ENCODE measurements at regions not wholly inside any gene's neighbourhood (a gene's known extent, or its start where the extent isn't known, plus 50 kb on each side); places are given as distances from the start of the nearest gene placed in this dataset.
"Not testable (repeated sequence)": the region's sequence is repeated elsewhere in the genome, so short reads cannot be mapped to it uniquely, and the experiment has no call there.

DNA sequence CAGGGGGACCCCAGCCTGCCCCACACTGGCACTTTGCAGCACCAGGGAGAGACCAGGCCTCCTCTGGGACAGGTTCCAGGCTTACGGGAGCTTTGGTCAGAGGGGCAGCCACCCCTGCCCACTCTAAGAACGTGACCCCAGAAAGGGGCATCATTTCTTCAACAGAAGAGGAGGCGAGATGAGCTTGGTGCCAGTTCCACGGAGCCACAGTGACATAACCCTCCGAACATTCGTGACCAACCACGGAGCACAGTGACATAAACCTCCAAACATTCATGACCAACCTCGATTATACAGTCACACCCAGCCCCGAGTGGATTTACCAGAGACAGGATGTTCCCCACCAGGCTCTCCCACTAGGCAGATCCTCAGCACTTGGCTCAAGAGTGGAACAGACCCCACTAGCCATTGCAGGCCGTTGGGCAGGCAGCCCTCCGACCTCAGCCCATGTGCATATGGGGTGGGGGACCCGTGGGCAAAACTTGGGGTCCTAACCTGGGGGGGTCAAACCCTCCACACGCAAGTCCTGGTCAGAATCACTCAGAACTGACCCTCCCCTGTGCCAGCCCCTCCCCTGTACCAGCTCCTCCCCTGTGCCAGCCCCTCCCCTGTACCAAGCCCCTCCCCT, 112.9 kb downstream of the METRNL start:
- no peak for DNase-seq

DNA sequence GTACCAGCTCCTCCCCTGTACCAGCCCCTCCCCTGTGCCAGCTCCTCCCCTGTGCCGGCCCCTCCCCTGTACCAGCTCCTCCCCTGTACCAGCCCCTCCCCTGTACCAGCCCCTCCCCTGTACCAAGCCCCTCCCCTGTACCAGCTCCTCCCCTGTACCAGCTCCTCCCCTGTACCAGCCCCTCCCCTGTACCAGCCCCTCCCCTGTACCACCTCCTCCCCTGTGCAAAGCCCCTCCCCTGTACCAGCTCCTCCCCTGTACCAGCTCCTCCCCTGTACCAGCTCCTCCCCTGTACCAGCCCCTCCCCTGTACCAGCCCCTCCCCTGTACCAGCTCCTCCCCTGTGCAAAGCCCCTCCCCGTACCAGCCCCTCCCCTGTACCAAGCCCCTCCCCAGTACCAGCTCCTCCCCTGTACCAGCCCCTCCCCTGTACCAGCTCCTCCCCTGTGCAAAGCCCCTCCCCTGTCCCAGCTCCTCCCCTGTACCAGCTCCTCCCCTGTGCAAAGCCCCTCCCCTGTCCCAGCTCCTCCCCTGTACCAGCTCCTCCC, 113.5 kb downstream of the METRNL start:
- not testable (repeated sequence) for DNase-seq

DNA sequence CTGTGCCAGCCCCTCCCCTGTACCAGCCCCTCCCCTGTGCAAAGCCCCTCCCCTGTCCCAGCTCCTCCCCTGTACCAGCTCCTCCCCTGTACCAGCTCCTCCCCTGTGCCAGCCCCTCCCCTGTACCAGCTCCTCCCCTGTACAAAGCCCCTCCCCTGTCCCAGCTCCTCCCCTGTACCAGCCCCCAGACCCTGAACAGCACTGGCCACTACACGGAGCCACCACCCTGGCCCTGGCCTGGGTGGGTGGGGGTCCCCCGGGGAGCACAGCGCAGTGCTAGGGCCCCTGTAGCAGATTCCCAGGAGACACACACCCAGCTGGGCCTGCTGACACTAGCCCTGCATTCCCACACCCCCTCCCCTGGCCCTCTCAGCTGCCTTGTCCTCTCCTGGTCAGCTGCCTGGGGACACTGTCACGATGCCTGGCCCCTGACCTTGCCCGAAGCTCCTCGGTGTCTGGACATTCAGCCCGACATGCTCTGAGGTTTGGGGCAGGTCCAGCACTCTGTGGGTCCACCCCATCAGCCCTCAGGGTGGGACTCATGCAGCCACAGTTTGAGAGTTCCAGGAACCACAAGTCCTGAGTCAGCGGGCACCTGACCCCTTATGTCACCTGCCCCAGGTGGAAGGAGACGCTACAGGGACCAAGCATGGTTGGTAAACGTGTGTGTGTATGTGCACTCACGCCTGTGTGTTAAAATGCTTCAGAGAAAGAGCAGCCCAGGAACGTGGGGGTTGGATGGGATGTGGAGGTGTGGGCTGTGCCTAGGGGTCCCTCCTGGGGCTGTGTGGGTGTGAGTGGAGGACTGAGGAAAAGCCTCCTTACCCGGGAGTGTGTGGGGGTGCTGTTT, 114.2 kb downstream of the METRNL start:
- no peak for DNase-seq

DNA sequence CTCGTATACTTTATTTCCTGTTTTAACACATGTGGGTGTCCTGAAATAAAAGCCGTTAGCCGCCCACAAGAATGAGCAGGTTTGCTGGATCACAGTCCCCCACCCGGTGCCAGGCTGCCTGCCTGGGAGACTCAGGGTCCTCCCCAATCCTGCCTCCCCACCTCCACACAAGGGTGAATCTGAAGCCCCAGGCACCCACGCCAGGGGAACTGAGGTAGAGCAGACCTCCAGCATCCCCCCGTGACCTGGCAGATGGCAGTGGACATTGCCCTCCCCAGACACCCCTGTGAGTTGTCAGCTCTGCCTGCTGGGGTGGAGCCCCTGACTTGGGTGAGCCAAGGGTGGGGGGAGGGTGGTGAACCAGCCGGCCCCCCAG, 114.8 kb downstream of the METRNL start:
- DNase-seq = no peak

DNA sequence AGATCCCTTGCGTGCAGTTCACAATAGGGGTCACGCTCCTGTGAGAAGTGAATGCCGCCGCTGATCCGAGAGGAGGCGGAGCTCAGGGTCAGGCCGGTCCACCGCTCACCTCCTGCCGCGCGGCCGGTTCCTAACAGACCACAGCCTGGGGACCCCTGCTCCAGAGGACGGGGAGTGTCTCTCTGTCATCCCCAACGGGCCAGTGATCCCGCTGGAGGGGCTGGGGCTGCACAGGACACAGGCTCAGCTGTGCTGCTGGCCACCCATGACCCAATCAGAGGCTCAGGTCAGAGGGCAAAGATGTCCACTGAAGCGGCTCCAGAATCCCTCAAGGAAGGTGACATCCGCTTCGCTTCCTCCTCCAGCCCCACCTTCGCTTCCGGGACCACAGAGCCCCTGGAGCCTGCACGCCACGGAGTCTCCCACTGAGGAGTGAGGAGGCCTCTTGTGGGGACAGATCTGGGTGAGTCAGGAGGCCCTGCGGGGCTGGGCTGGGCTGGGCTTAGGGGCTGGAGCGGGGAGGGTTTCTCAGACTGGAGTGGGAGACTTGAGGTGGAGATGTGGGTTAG, 115.4 kb downstream of the METRNL start:
- DNase-seq = no peak

GRCh38 chr17:83195330-83196023, 116.1 kb downstream of the METRNL start:
- no peak for DNase-seq

- DNase-seq = no peak
Measured at GRCh38 chr17:83196024-83196365, 116.6 kb downstream of the METRNL start.

DNA sequence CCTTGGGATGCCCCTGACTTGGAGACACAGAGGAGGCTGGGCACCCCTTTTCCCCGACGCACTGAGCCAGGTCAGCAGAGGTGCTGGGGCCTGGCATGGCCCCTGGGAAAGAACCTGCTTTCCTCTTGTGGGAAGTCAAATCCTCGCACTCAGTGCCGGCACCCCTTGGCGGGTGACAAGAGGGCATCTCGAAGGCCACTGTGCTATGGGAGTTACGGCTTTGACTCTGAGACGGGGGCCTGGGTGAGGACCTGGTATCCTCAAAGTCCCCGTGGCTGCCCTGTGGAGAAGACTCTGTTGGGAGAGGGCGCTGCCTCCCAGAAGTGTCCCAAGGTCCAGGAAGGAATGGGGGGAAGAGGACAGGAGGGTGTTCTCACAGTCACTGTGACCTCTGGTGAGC, 117.0 kb downstream of the METRNL start:
- no peak for DNase-seq

DNA sequence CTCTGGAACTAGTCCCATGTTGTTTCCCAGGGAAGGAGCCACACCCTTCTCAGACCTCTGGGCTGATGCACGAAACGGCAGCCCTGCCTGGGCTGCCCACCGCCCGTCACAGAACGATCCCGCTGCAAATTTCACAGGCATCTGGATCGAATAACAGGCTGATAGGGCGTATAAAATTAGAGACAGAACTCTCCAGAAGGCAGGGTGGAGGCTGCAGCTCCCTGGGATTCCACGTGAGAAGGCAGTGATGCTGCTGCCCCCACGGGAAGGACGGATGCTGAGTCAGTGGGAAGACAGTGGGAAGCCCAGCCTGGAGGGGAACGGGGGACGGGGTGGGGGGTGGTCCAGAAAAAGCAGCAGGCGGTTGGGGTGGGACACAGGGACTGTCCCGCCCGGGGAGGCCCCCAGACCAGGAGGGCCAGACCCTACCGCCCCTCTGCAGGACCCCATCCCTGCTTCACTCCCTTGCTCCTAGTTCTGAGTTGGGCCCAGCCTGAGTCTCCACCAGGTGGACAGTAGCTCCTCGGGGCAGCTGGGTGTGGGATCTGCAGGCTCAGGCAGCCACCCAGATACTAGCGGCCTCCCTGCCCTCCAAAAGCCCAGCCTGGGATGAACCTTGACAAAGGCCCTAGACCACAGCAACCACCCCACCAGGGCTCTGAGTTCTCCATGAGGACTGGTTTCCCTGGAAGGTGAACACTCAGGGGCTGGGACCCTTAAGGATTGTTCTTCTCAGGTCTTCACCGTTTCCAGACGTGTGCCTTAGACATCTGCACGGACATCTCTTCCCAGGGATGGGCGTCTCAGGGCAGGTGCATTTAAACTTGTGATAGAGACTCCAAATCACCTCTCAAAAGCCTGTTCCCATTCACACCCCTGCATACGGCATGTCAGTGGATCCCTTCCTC, 117.8 kb downstream of the METRNL start:
- no peak for DNase-seq

DNA sequence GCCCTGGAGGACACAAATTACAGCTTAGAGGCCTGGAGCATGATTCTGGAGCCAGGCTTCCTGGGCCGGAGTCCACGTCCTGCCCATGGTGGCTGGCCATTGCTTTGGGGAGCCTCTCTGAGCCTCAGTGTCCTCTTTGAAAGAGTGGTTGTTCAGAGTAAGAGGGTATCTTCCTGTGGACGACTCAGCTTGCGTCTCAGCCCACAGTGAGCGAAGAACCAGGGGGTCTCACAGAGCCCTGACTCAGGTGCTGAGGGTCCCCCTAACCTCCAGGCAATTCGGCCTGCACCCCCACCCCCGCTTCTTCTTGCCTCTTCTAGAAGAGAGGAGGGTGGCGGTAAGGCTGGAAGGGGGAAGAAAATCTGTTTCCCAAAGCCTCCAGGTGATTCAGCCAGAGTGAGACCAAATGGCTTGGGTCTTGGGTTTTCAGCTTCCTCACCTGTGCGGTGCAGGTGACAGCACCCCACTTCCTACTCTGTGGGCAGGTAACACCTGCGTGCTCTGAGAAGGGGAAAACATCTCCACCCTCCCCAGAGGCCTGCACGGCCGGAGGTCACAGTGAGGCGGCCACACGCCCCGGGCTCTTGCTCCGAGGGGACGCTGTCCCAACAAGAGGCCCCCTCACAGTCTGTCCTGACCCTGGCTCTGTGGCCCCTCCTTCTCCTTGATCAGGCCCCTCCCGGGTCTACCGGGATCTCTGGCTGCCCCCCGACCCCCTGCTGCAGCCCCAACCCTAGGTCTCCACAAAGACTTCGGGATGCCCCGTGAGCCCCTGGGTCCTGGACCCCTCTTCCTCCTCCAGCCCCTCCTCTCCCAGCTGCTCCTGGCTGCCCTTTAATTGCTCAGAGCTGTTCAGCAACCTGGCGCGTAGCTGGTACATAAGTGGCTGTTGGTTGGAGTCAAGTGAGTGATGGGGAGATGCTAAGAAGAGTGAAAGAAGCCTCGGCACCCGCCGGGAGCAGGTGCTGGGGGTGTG, 119.2 kb downstream of the METRNL start:
- no peak for DNase-seq

DNA sequence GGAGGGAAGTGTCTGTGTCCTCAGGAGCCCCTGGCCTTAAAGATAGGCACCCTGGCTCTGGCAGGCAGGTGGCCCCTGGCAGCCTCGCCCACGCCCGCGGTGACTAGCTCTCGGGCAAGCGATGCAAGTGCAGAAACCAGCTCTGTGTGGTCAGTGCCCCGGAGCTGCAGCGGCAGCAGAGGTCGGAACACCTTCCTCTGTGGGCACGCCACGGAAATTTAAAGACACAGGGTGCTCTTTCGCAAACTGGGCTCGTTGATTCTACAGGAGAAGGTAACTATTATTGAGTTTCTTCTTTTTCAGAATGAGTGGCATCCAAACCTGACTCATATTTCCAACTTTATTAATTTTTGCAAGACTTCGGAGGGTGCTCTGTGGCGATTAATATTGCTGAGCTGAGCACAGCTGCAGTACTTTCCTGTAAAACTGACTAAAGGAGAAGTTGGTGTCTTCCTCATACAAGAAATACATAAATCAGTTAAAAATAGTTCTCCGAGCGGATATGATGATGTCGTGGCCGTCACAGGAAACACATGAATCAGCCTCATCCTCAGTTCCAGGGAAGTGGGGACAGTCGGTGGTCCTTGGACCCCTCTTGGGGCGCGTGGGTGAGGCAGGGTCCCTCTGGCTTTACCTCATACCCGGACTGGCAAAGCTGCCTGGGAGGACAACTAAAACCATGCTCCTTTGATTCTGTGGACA, 120.2 kb downstream of the METRNL start:
- no peak for DNase-seq

DNA sequence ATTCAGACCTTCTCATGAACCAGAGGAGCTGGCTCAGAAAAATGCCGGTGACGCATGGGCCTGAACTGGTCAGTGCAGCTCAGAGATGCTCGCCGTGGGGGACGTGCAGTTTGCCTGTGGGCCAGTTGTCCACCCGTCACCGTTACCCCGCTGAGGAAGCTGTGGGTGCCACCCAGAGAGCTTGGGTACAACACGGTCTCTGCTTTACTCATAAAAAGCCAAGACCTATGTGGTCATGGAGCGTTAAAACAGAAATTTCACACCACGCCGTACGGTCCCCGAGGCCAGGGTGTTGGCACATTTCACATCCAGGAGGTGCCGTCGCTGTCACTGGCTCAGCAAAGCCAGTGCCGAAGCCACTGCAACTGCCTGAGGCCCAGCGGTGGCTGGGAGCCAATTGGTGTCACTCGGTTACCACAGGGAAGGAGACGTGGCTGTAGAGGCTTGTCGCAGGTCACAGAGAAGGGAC, 120.9 kb downstream of the METRNL start:
- DNase-seq = no peak

GRCh38 chr17:83200751-83201150, 121.3 kb downstream of the METRNL start:
- no peak for DNase-seq

- DNase-seq = no peak
Measured at GRCh38 chr17:83201206-83202001, 122.0 kb downstream of the METRNL start.

DNA sequence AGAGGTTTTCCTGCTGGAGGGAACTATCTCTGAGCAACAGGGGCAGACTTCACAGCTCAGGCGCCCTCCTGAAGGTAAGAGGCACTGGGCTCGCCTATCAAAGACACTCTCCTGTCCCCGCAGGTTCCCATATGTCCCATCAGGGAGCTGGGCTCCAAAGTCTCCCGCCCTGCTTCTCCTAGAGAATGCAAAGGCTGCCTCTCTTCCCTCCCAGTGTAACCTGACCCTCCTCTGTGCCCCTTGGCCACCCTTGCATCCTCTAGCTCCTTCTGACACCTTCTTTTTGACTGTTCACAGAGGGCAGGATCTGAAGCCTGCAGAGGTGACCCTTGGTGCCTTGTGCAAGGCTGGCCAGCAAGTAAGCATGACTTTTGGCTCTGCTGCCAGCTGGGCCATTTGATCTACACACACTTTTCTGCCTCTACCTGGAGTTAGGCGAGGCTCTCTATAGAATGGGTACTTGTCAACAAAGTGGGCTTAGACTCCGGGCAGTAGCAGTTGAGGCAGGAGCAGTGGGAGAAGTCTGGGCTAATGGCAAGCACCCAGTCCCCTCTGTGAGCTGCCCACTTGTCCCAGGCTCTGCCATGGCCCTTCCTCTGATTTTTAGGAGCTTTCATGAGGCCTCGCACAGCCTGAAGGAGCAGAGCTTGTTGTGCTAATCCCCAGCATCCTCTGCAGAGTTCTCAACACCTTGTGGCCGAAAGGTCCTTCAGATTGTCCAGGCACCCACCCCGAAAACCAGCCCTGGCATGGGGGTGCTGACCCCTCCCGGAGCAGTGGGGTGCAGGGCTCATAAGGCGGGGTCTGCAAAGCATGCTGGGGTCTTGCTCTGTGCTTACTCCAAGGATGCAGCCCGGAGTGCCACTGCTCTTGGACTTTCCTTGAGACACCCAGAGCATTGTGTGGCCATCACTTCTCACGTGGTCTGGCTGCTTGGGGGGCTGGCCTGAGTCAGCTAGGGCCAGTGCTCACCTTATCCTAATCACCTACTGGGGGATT, 122.9 kb downstream of the METRNL start:
- DNase-seq = no peak

DNA sequence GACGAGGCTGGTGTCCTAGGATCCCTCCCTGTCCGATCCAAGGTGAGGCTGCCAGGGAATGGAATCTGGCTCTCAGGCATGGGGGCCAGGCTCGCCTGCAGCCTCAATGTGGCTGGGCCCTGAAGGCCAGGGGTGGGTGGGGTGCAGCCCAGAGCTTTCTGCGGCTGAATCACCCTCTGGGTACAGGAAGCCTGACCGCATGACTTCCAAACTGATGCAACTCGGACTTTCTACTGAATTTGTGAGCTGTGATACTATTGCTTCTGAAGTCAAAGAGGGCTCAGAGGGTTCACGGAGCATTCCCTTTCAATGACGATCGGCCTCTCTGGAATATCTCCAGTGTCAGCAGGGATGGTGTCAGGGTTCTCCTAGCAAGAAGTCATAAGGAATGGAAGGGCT, 123.7 kb downstream of the METRNL start:
- no peak for DNase-seq

- no peak for DNase-seq
Measured at GRCh38 chr17:83203472-83204221, 124.2 kb downstream of the METRNL start.
